GM12873 (cell line): ENCODE measurements at regions not wholly inside any gene's neighbourhood (a gene's known extent, or its start where the extent isn't known, plus 50 kb on each side); places are given as distances from the start of the nearest gene placed in this dataset.

ENCODE experiments used
- TF ChIP-seq, protein P1 (sequence below): IDR thresholded peaks from 2 replicates; pipeline ENCODE4 v1.5.1; 2012; ENCODE audit warnings: low read depth, mild to moderate bottlenecking, moderate library complexity, low read length, control low read depth; ENCODE audit not compliant: insufficient read depth; ENCODE audit errors: missing control alignments

- TF ChIP-seq, protein P1, sequence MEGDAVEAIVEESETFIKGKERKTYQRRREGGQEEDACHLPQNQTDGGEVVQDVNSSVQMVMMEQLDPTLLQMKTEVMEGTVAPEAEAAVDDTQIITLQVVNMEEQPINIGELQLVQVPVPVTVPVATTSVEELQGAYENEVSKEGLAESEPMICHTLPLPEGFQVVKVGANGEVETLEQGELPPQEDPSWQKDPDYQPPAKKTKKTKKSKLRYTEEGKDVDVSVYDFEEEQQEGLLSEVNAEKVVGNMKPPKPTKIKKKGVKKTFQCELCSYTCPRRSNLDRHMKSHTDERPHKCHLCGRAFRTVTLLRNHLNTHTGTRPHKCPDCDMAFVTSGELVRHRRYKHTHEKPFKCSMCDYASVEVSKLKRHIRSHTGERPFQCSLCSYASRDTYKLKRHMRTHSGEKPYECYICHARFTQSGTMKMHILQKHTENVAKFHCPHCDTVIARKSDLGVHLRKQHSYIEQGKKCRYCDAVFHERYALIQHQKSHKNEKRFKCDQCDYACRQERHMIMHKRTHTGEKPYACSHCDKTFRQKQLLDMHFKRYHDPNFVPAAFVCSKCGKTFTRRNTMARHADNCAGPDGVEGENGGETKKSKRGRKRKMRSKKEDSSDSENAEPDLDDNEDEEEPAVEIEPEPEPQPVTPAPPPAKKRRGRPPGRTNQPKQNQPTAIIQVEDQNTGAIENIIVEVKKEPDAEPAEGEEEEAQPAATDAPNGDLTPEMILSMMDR: no peak
These were observed 89.8 kb downstream of the RHOU start for GRCh38 chr1:228825041-228825440.

DNA sequence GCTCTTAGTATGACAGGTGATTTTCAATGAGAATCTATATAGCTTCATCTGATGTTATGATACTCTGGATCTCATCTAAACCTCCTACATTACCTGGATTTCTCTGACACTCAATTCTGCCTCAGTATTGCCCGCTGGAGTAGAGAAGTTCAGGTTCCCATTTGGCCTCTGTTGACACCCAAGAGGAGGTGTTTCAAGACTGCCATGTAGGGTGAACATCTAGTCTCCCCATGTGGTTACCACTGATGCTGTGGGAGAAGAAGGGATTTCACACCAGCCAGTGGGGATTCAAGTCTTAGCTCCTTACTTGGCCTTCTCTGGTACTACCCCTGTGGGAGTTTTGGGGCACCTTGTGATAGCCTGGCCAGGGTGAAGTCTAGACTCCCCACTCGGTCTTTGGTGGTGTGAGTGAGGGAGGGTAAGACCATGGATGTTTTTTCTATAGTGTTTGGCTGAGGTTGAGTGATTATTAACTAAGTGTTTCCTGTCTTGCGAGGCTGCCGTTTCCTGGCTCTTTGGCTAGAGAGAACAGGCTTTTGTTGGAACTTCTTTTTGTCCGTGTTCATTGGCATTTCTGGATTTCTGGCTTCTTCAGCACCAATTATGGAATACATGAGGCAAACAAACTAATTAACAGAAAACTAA lies 90.7 kb downstream of the RHOU start:
- TF ChIP-seq, protein P1: no peak

GRCh38 chr1:228827019-228827418 lies 91.7 kb downstream of the RHOU start:
- TF ChIP-seq, protein P1: no peak

GRCh38 chr1:228828151-228828550 lies 92.9 kb downstream of the RHOU start:
- TF ChIP-seq, protein P1: no peak

DNA sequence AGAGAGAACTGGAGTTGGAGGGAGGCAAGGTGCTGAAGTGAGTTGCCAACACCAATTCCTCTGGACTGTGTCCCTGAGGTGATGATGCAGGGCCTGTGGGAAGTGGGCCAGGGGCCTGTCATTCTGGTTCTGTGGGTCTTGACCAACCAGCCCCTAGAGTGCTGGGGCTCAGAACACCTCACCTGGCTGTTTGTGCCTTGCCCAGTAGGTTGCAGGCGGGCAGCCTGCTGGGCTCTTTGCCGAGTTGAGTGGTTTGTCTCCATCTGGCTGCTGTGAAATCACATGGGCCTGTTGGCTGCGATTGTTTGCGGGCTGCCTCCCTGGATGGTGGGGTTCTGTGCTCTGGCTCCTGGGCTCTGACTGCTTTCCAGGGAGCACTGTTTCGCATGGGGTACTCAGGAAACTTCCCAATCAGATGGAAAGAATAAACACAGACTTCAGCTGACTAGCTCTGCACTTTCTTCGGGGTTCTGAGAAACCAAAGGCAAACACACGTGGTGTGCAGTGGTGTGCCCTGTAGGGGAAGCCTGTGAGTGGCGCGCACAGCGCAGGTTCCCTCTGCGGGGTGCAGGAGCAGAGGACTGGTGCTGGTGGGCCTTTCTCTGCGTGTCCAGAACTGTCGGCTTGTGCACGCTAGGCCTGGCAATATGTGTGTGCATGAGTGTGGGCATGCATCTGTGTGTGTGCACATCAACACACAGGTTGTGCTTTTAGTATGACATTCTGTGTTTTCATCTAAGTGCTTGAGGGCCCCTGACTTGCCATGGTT lies 95.1 kb downstream of the RHOU start:
- TF ChIP-seq, protein P1: no peak

GRCh38 chr1:228830954-228831481 lies 95.7 kb downstream of the RHOU start:
- TF ChIP-seq, protein P1: no peak

DNA sequence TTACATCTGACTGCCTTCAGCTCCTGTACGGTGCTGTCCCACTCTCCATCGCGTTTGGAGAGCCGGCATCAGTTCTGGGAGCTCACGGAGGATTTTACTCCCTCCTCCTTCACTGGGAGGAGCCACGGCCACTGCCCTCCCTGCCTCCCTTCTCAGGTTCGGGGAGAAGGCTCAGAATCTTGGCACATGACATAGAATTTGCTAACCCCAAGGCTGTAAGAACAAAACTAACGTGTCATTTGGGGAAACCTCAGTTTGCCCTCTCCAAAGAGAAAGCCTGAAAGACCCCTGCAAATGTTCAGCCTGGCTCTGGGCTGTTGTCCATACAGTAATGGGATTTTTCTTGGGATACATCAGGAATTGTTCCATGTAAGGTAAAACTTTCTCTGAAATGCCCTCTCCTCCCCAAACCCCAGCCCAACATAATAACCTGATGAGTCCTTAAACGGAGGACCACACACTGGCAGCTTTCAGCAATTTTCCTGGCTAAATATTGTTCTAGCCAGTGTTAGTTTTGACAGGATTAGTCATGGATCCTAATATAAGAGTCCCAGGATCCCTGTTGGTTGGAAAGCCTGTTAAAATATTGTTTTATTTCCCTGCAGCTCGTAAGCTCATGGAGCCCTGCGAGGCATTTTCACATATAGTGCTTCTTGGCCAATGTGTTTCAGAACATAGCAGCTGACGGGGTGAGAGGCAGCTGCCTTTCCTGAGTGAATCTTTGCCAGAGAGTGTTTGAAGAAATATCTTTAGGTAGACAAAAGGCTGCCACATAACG lies 98.8 kb downstream of the RHOU start:
- TF ChIP-seq, protein P1: no peak
